GM12878 (cell line): ENCODE measurements at regions not wholly inside any gene's neighbourhood (a gene's known extent, or its start where the extent isn't known, plus 50 kb on each side); places are given as distances from the start of the nearest gene placed in this dataset.

Source experiments
- ATAC-seq: fragments of 200-7000 bp; cut with Tn5 transposase; 3 replicates; pipeline ENCODE4 v1.9.1; 2020; ENCODE audit warnings: mild to moderate bottlenecking, moderate library complexity
- BruUV-seq: library from RNA; stranded (reverse); fragments of 400-500 nt; replicated peaks from 2 replicates; lab custom pipeline; 2021; lab: Mats Ljungman, UMichigan
- CTCF ChIA-PET: fragments of 300-600 bp; sonication (Branson Sonifier 250); formaldehyde crosslinking; extraction: SDS; loops from one replicate; lab custom pipeline; 2021; ENCODE audit warnings: inconsistent platforms; lab: Yijun Ruan, JAX
- POLR2A ChIA-PET: fragments of 350-600 bp; formaldehyde crosslinking; extraction: SDS; loops from one replicate; lab custom pipeline; 2021; ENCODE audit warnings: inconsistent platforms; lab: Charles Lee
- RAD21 ChIA-PET: fragments of 300-600 bp; sonication (Branson Sonifier 250); formaldehyde crosslinking; loops from one replicate; lab custom pipeline; 2023; ENCODE audit warnings: antibody characterized with exemption; ENCODE audit not compliant: unreplicated experiment; lab: Charles Lee
- SMC1A ChIA-PET: fragments of 300-600 bp; sonication (Branson Sonifier 250); formaldehyde crosslinking; loops from one replicate; lab custom pipeline; 2023; ENCODE audit not compliant: unreplicated experiment, uncharacterized antibody; lab: Charles Lee
- DNase-seq: peaks from one replicate; pipeline ENCODE4 v3.0.0-alpha.2; 2011; ENCODE audit warnings: low read depth, low spot score
- FAIRE-seq: peaks from 3 replicates; lab custom pipeline; 2011; peaks lifted over from hg19 to GRCh38; lab: Jason Lieb, UNC
- H2AFZ ChIP-seq: 2 replicates; pipeline ENCODE4 v1.6.0; 2011; ENCODE audit warnings: low read depth, low read length, control low read depth; ENCODE audit not compliant: control insufficient read depth
- H3K27ac ChIP-seq: 2 replicates; pipeline ENCODE4 v1.5.1; 2011; ENCODE audit warnings: control low read depth; ENCODE audit not compliant: control insufficient read depth, insufficient read depth
- H3K27me3 ChIP-seq, 2 experiments: replicated peaks in 1 of 2; 2 replicates each; pipeline versions ENCODE4 v1.6.0 to v1.6.1; 2011; ENCODE audit warnings: low read length in 1 of 2; ENCODE audit not compliant: control insufficient read depth in 2 of 2, insufficient read depth in 2 of 2
- H3K36me3 ChIP-seq, 2 experiments: 2 replicates each; pipeline ENCODE4 v1.5.1; 2011; ENCODE audit warnings: low read length in 1 of 2; ENCODE audit not compliant: control insufficient read depth in 2 of 2, insufficient read depth in 2 of 2
- H3K4me1 ChIP-seq: 2 replicates; pipeline ENCODE4 v1.6.1; 2011; ENCODE audit warnings: mild to moderate bottlenecking, low read length, moderate library complexity, mixed read lengths; ENCODE audit not compliant: control insufficient read depth, insufficient read depth
- H3K4me2 ChIP-seq: 2 replicates; pipeline ENCODE4 v1.6.0; 2011; ENCODE audit warnings: control low read depth; ENCODE audit not compliant: control insufficient read depth, insufficient read depth
- H3K4me3 ChIP-seq: fragments of 200-600 bp; sonication (generic); 2 replicates; pipeline ENCODE4 v1.5.1; 2016
- H3K79me2 ChIP-seq: 2 replicates; pipeline ENCODE4 v1.6.0; 2011; ENCODE audit warnings: low read length; ENCODE audit not compliant: control insufficient read depth, insufficient read depth
- H3K9ac ChIP-seq: 2 replicates; pipeline ENCODE4 v1.8.0; 2011; ENCODE audit warnings: low read length, control low read depth, mixed read lengths; ENCODE audit not compliant: control insufficient read depth, insufficient read depth
- H3K9me3 ChIP-seq: replicated peaks from 3 replicates; pipeline ENCODE4 v1.5.1; 2011; ENCODE audit warnings: mild to moderate bottlenecking, low read length; ENCODE audit not compliant: control insufficient read depth, insufficient read depth
- H4K20me1 ChIP-seq: 2 replicates; pipeline ENCODE4 v1.6.0; 2011; ENCODE audit not compliant: control insufficient read depth, insufficient read depth
- CHD1 ChIP-seq: IDR thresholded peaks from 2 replicates; pipeline ENCODE4 v1.6.1; 2012; ENCODE audit warnings: low read depth, low read length, improper control_type of control experiment
- EP300 ChIP-seq, 2 experiments: fragments of 150-350 bp in 1 of 2; IDR thresholded peaks; 2 replicates each; pipeline ENCODE4 v1.6.1; 2011 to 2012; ENCODE audit warnings: low read depth in 2 of 2, low read length in 2 of 2, borderline replicate concordance in 1 of 2, improper control_type of control experiment in 1 of 2, inconsistent platforms in 1 of 2; ENCODE audit not compliant: control insufficient read depth in 1 of 2
- JUNB ChIP-seq: IDR thresholded peaks from 2 replicates; pipeline ENCODE4 v1.6.1; 2016; ENCODE audit warnings: antibody characterized with exemption, mild to moderate bottlenecking
- MEF2A ChIP-seq: IDR thresholded peaks from 2 replicates; pipeline ENCODE4 v1.6.1; 2011; ENCODE audit warnings: low read depth, mild to moderate bottlenecking, low read length, moderate library complexity; ENCODE audit not compliant: insufficient read depth
- MTA2 ChIP-seq: fragments of 450-650 bp; IDR thresholded peaks from 2 replicates; pipeline ENCODE4 v1.6.1; 2016; ENCODE audit warnings: low read depth, mild to moderate bottlenecking, moderate library complexity
- NR2C2 ChIP-seq: IDR thresholded peaks from 2 replicates; pipeline ENCODE4 v1.6.1; 2011; ENCODE audit warnings: borderline replicate concordance, low read depth; ENCODE audit not compliant: control insufficient read depth, insufficient read length
- RAD51 ChIP-seq: fragments of 450-650 bp; IDR thresholded peaks from 2 replicates; pipeline ENCODE4 v1.6.1; 2016; ENCODE audit warnings: moderate library complexity, mild to moderate bottlenecking, inconsistent platforms
- SIX5 ChIP-seq: IDR thresholded peaks from 2 replicates; pipeline ENCODE4 v1.6.1; 2011; ENCODE audit warnings: mild to moderate bottlenecking, low read depth, low read length, moderate library complexity; ENCODE audit not compliant: severe bottlenecking
- SMAD1 ChIP-seq: fragments of 450-650 bp; IDR thresholded peaks from 2 replicates; pipeline ENCODE4 v1.6.1; 2018; ENCODE audit warnings: mild to moderate bottlenecking, low read depth; ENCODE audit not compliant: partially characterized antibody
- WGBS: methylation state at CpG from one replicate; pipeline ENCODE4 v1.1.6; 2016; ENCODE audit warnings: low lambda C conversion rate; ENCODE audit not compliant: insufficient replicate concordance, insufficient coverage; ENCODE audit errors: missing lambda C conversion rate; 5-methylcytosine and 5-hydroxymethylcytosine counted together
- in situ Hi-C: fragments of 300-500 bp; cut with MboI; formaldehyde crosslinking; loops from 9 replicates; pipeline ENCODE4 v1.14.3; 2018; ENCODE audit warnings: mixed read lengths
- intact Hi-C: fragments of 100-400 bp; cut with micrococcal nuclease; formaldehyde crosslinking; loops from one replicate; pipeline ENCODE4 v1.14.2; 2022; ENCODE audit not compliant: unreplicated experiment
- TF ChIP-seq, protein P1 (sequence below): fragments of 150-350 bp; IDR thresholded peaks from 2 replicates; pipeline ENCODE4 v1.6.1; 2014; ENCODE audit warnings: mild to moderate bottlenecking, low read depth, low read length
- TF ChIP-seq, protein P2 (sequence below): fragments of 450-650 bp; IDR thresholded peaks from 2 replicates; pipeline ENCODE4 v1.6.1; 2017; ENCODE audit warnings: mild to moderate bottlenecking

DNA sequence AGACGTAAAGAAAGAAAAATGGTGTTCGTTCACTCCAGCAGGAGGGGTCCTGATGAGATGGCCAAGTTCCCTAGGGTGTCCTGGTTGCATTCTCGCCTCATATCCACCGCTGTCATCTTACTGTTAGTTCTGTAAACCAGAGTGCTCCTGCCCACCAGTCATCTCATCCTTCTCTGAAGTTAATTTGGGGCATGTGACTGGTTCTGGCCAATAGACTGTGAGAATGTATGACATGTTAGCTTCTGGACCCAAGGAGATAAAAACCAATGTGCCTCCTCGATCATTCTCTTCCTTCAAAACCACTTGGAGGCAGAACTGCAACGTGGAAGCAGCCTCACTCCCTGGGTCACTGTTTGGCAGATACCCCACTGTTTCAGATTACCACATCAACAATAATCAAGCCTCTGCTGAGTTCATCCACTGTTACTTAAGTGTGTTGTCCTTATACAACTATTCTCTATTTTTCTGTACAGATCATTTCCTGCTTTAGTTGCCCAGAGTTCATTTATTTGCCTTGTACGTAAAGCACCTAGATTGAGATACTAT, 759.1 kb downstream of the TSN start:
- ChIA-PET RAD21 (no interaction called here), SMC1A (interaction anchor here (0.8 kb wide), 1 partner anchor 84 kb away, joined by 3 read pairs; no protein-coding TSS in a partner anchor), POLR2A (interaction anchor here (0.5 to 1.5 kb wide), 2 partner anchors 17 to 24 kb away, joined by 3 read pairs; no protein-coding TSS in a partner anchor), CTCF (interaction anchor here (1.3 kb wide), 1 partner anchor 12 kb away, joined by 4 read pairs; no protein-coding TSS in a partner anchor)
- ATAC-seq (no peak), DNase-seq (no peak), FAIRE-seq (no peak)
- Histone ChIP-seq H3K27me3 (no peaks in the 10 kb centered on the region), H3K9me3 (no peaks in the 10 kb centered on the region), H2AFZ (no peak overlapping the region), H3K36me3 (no peaks in the 10 kb centered on the region), H3K27ac (no peak overlapping the region), H3K4me2 (no peak overlapping the region), H3K79me2 (no peaks in the 10 kb centered on the region), H3K9ac (no peak overlapping the region), H3K4me3 (no peak overlapping the region), H3K4me1 (no peaks in the 10 kb centered on the region), H4K20me1 (no peaks in the 10 kb centered on the region)
- no TSS peak for BruUV-seq
- TF ChIP-seq RAD51: 0 out of 2 replicates have a peak, but pooled peaks have one; percentile 12
- no peak for TF ChIP-seq SMAD1
- intact Hi-C loops (no loop called here), in situ Hi-C loops (no loop called here)
- 19% methylated on average over 7 of the region's 7 CpGs for WGBS

DNA sequence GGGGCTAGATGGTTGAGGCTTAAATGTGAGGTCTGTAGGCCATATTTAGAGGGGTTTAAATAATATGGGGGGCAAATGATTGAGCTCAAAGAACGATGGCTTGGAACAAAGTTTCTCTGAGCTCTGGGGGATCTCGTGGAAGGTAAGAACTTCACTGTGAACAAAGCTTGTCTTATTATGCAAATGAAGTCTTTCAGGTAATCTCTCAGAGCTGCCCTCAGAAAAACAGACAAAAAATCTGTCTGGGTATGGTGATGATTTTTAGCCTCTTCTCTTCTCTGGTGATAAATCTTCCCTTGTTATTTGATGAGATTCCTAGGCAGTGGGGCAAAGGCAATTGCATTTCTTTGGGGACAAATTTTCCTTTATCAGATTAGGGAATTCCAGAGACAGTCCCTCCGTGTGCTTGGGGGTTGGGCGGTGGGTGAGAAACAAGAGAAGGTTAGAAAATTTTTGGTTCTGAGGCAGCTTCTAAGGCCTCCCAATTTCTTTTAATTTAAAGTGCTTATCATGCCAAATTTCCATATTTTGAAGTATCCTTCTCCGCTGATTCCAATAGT, 760.4 kb downstream of the TSN start:
- Histone ChIP-seq H3K9ac (no peak overlapping the region), H3K27ac (no peak overlapping the region), H3K4me2 (no peak overlapping the region), H2AFZ (no peak overlapping the region), H3K4me1 (no peaks in the 10 kb centered on the region), H3K4me3 (no peak overlapping the region), H3K9me3 (no peaks in the 10 kb centered on the region), H3K79me2 (no peaks in the 10 kb centered on the region), H3K27me3 (no peaks in the 10 kb centered on the region), H3K36me3 (no peaks in the 10 kb centered on the region), H4K20me1 (no peaks in the 10 kb centered on the region)
- intact Hi-C loops (no loop called here), in situ Hi-C loops (no loop called here)
- ChIA-PET RAD21 (interaction anchor here (0.6 to 1.4 kb wide), 3 partner anchors 13 to 288 kb away, joined by 3 to 4 read pairs (median 4); no protein-coding TSS in a partner anchor), SMC1A (interaction anchor here (0.6 to 1.8 kb wide), 8 partner anchors 10 to 578 kb away, joined by 3 to 7 read pairs (median 4); no protein-coding TSS in a partner anchor), CTCF (interaction anchor here (1.3 kb wide), 1 partner anchor 20 kb away, joined by 3 read pairs; no protein-coding TSS in a partner anchor), POLR2A (interaction anchor here (1.0 to 1.5 kb wide), 2 partner anchors 13 to 25 kb away, joined by 3 read pairs; no protein-coding TSS in a partner anchor)
- FAIRE-seq: no peak
- DNase-seq: no peak
- WGBS: 33% methylated on average over 5 of the region's 5 CpGs
- no peak for ATAC-seq
- BruUV-seq: no TSS peak
- no peak for TF ChIP-seq EP300 (IDR thresholded peaks at IDR 0.05; ENCODE audit: borderline replicate concordance in 1 of 2, control insufficient read depth in 1 of 2, low read depth in 2 of 2, low read length in 2 of 2)
- no peak for TF ChIP-seq JUNB
- TF ChIP-seq, protein P1, sequence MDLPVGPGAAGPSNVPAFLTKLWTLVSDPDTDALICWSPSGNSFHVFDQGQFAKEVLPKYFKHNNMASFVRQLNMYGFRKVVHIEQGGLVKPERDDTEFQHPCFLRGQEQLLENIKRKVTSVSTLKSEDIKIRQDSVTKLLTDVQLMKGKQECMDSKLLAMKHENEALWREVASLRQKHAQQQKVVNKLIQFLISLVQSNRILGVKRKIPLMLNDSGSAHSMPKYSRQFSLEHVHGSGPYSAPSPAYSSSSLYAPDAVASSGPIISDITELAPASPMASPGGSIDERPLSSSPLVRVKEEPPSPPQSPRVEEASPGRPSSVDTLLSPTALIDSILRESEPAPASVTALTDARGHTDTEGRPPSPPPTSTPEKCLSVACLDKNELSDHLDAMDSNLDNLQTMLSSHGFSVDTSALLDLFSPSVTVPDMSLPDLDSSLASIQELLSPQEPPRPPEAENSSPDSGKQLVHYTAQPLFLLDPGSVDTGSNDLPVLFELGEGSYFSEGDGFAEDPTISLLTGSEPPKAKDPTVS: no peak
- TF ChIP-seq MTA2: no peak
- TF ChIP-seq CHD1: no peak
- TF ChIP-seq MEF2A: no peak
- TF ChIP-seq SIX5: no peak
- TF ChIP-seq NR2C2: no peak
- TF ChIP-seq, protein P2, sequence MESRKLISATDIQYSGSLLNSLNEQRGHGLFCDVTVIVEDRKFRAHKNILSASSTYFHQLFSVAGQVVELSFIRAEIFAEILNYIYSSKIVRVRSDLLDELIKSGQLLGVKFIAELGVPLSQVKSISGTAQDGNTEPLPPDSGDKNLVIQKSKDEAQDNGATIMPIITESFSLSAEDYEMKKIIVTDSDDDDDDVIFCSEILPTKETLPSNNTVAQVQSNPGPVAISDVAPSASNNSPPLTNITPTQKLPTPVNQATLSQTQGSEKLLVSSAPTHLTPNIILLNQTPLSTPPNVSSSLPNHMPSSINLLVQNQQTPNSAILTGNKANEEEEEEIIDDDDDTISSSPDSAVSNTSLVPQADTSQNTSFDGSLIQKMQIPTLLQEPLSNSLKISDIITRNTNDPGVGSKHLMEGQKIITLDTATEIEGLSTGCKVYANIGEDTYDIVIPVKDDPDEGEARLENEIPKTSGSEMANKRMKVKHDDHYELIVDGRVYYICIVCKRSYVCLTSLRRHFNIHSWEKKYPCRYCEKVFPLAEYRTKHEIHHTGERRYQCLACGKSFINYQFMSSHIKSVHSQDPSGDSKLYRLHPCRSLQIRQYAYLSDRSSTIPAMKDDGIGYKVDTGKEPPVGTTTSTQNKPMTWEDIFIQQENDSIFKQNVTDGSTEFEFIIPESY: no peak
